GM12878 (cell line): ENCODE measurements at regions not wholly inside any gene's neighbourhood (a gene's known extent, or its start where the extent isn't known, plus 50 kb on each side); places are given as distances from the start of the nearest gene placed in this dataset.

Experiments
- CTCF ChIP-seq, 3 experiments: IDR thresholded peaks in 2 of 3; conservative IDR thresholded peaks in 1 of 3; 2 replicates each; pipeline ENCODE4 v1.5.1; 2011; ENCODE audit warnings: low read depth in 3 of 3, low read length in 3 of 3, mild to moderate bottlenecking in 3 of 3, control low read depth in 2 of 3, moderate library complexity in 2 of 3, inconsistent platforms in 1 of 3, mixed read lengths in 1 of 3; ENCODE audit not compliant: control insufficient read depth in 2 of 3, insufficient read depth in 1 of 3; ENCODE audit errors: extremely low read depth in 1 of 3
- E2F8 ChIP-seq: fragments of 450-650 bp; IDR thresholded peaks from 2 replicates; pipeline ENCODE4 v1.6.1; 2018; ENCODE audit warnings: mild to moderate bottlenecking, low read depth, moderate library complexity; ENCODE audit not compliant: partially characterized antibody
- GABPA ChIP-seq: IDR thresholded peaks from 2 replicates; pipeline ENCODE4 v1.6.1; 2014; ENCODE audit warnings: antibody characterized with exemption, low read depth, mild to moderate bottlenecking, inconsistent platforms
- HDAC2 ChIP-seq: fragments of 200-600 bp; sonication (generic); IDR thresholded peaks from 2 replicates; pipeline ENCODE4 v1.6.1; 2017
- HDAC6 ChIP-seq: fragments of 200-600 bp; sonication (generic); IDR thresholded peaks from one replicate; pipeline ENCODE4 v1.8.0; 2017; ENCODE audit warnings: antibody characterized with exemption; ENCODE audit not compliant: unreplicated experiment
- NRF1 ChIP-seq: conservative IDR thresholded peaks from 2 replicates; pipeline ENCODE4 v1.6.1; 2011; ENCODE audit warnings: mild to moderate bottlenecking, low read depth, low read length, improper control_type of control experiment
- SKIL ChIP-seq: fragments of 450-650 bp; IDR thresholded peaks from 2 replicates; pipeline ENCODE4 v1.6.1; 2017; ENCODE audit warnings: mild to moderate bottlenecking, low read depth, inconsistent platforms; ENCODE audit not compliant: poor library complexity, severe bottlenecking
- TAF1 ChIP-seq: IDR thresholded peaks from 2 replicates; pipeline ENCODE4 v1.6.1; 2011; ENCODE audit warnings: mild to moderate bottlenecking, low read depth, low read length, borderline replicate concordance
- USF2 ChIP-seq: IDR thresholded peaks from 2 replicates; pipeline ENCODE4 v1.6.1; 2011; ENCODE audit warnings: low read depth, low read length, improper control_type of control experiment, borderline replicate concordance

- TF ChIP-seq USF2 (no peak), CTCF (IDR thresholded peaks at IDR 0.05 in 2 of 3, conservative IDR thresholded peaks at IDR 0.05 in 1 of 3; ENCODE audit: control insufficient read depth in 2 of 3, extremely low read depth in 1 of 3, insufficient read depth in 1 of 3, low read depth in 3 of 3, low read length in 3 of 3) (no peak), E2F8 (no peak), TAF1 (no peak), GABPA (no peak), HDAC2 (no peak), SKIL (no peak), HDAC6 (no peak), NRF1 (no peak)
Observed at GRCh38 chr6:105739764-105740163, 336.9 kb upstream of the PREP start.
